ENCODE measurements at regions not wholly inside any gene's neighbourhood (a gene's known extent, or its start where the extent isn't known, plus 50 kb on each side); places are given as distances from the start of the nearest gene placed in this dataset.

DNA sequence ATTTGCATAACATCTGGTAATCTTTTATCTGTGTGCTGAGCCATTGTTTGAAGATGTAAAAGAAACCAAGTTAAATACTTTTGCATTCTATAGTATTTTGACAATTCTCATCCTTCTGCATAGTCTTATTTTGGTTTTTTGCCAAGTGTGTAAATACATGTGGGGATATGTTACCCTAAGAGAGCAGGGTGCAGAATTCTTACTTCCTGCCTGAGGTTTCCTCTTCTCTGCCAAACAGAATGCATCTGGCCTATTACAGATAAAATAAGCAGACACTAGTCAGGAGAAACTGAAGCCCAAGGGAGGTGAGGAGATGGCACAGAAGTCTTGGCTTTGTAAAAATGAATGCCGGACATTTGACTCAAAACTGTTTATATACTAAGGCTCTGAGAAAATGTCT lies 462.1 kb downstream of the TMEM38B start:
- Histone ChIP-seq H3K9me3 (ENCODE audit: control insufficient read depth, low read depth, low read length) (no peaks in the 10 kb centered on the region), H3K79me2 (ENCODE audit: insufficient read depth, low read length) (no peaks in the 10 kb centered on the region), H3K23me2 (ENCODE audit: insufficient read length, low read depth, low read length, poor library complexity, severe bottlenecking) (no peaks in the 10 kb centered on the region), H2BK20ac (ENCODE audit: low read depth, low read length, poor library complexity, severe bottlenecking) (no peak overlapping the region), H3K4me2 (ENCODE audit: insufficient read depth, insufficient read length, low read length) (no peak overlapping the region), H3K79me1 (ENCODE audit: insufficient read depth, low read depth, low read length, poor library complexity, severe bottlenecking) (no peaks in the 10 kb centered on the region), H3K4ac (ENCODE audit: low read depth, low read length) (no peak overlapping the region), H2BK15ac (ENCODE audit: low read depth, low read length) (no peak overlapping the region), H3K9ac (ENCODE audit: extremely low read depth, insufficient read length, low read length) (no peak overlapping the region), H2BK12ac (ENCODE audit: insufficient read length, low read depth, low read length) (no peak overlapping the region), H2AFZ (ENCODE audit: low read length) (no peak overlapping the region), H3K56ac (ENCODE audit: insufficient read length, low read depth, low read length) (no peak overlapping the region), H4K5ac (ENCODE audit: insufficient read length, low read depth, low read length) (no peak overlapping the region), H4K20me1 (ENCODE audit: control insufficient read depth, insufficient read depth, insufficient read length) (no peaks in the 10 kb centered on the region), H3K23ac (ENCODE audit: insufficient read length, low read depth, low read length) (no peak overlapping the region), H3K27me3 (ENCODE audit: insufficient read depth, low read length) (no peaks in the 10 kb centered on the region), H2BK5ac (ENCODE audit: insufficient read length, low read length) (no peak overlapping the region), H3T11ph (ENCODE audit: low read length) (no peak overlapping the region), H2AK5ac (ENCODE audit: insufficient read length, low read length) (no peak overlapping the region), H3K27ac (ENCODE audit: insufficient read length, low read depth, low read length) (no peak overlapping the region), H4K91ac (ENCODE audit: insufficient read length, low read depth, low read length) (no peak overlapping the region), H3K14ac (ENCODE audit: insufficient read depth, low read length) (no peak overlapping the region), H2BK120ac (ENCODE audit: low read depth, low read length, poor library complexity, severe bottlenecking) (no peak overlapping the region), H3K4me1 (ENCODE audit: insufficient read depth, low read length) (no peaks in the 10 kb centered on the region), H4K8ac (replicated peaks; ENCODE audit: insufficient read length, low read depth, low read length) (no peak overlapping the region), H3K18ac (ENCODE audit: insufficient read length, low read depth, low read length) (no peak overlapping the region)
- no peaks in the 10 kb centered on the region for H3K27me3 Mint-ChIP-seq (ENCODE audit: low read depth)
- no peak for TF ChIP-seq CTCF (conservative IDR thresholded peaks at IDR 0.05)
- no peak for DNase-seq
- no peak overlapping the region for H3K27ac Mint-ChIP-seq
- no peaks in the 10 kb centered on the region; a peak in 1 of 7 replicates for H3K36me3 Mint-ChIP-seq (ENCODE audit: insufficient read depth in 1 of 3, low read depth in 3 of 3)
- WGBS (ENCODE audit: extremely low coverage, insufficient read length, low lambda C conversion rate) = no CpG with 5 or more reads among the region's 1 CpG
- no peaks in the 10 kb centered on the region for H3K9me3 Mint-ChIP-seq
- H3K4me3 Mint-ChIP-seq = no peak overlapping the region
- H3K4me1 Mint-ChIP-seq = peaks cover 7 to 10% of the 10 kb centered on the region in 2 experiments

Data from H9 (cell line).